ENCODE measurements at regions not wholly inside any gene's neighbourhood (a gene's known extent, or its start where the extent isn't known, plus 50 kb on each side); places are given as distances from the start of the nearest gene placed in this dataset.
"Not testable (repeated sequence)": the region's sequence is repeated elsewhere in the genome, so short reads cannot be mapped to it uniquely, and the experiment has no call there.

- DNase-seq, result not testable (repeated sequence)
Observed at GRCh38 chr6:20346948-20347347, 54.7 kb upstream of the E2F3 start.

GRCh38 chr6:20348041-20348440 is 53.6 kb upstream of the E2F3 start:
- DNase-seq, result no peak

GRCh38 chr6:20349225-20349624 is 52.5 kb upstream of the E2F3 start:
- no peak for DNase-seq

GRCh38 chr6:20350215-20350614 is 51.5 kb upstream of the E2F3 start:
- no peak for DNase-seq

- DNase-seq, result no peak
Observed at GRCh38 chr6:20351534-20351933, 50.1 kb upstream of the E2F3 start.

All from CD4-positive, alpha-beta T cell treated with Interleukin-21 for 1 hour (primary cell).